Glutamatergic neuron (in vitro differentiated cells): ENCODE measurements at regions not wholly inside any gene's neighbourhood (a gene's known extent, or its start where the extent isn't known, plus 50 kb on each side); places are given as distances from the start of the nearest gene placed in this dataset.

Source experiments
- DNase-seq: peaks from one replicate; pipeline ENCODE4 v3.0.0; 2022
- H3K27ac Mint-ChIP-seq: one replicate; pipeline ENCODE4 v1.8.0; 2020; ENCODE audit warnings: mild to moderate bottlenecking, mixed read lengths, inconsistent platforms; ENCODE audit not compliant: unreplicated experiment
- H3K27me3 Mint-ChIP-seq: one replicate; pipeline ENCODE4 v1.8.0; 2020; ENCODE audit warnings: mild to moderate bottlenecking, moderate library complexity, mixed read lengths, inconsistent platforms; ENCODE audit not compliant: unreplicated experiment
- H3K36me3 Mint-ChIP-seq: one replicate; pipeline ENCODE4 v1.8.0; 2020; ENCODE audit warnings: mild to moderate bottlenecking, mixed read lengths, inconsistent platforms; ENCODE audit not compliant: unreplicated experiment
- H3K4me1 Mint-ChIP-seq: one replicate; pipeline ENCODE4 v1.8.0; 2020; ENCODE audit warnings: mild to moderate bottlenecking, low read depth, mixed read lengths, inconsistent platforms; ENCODE audit not compliant: unreplicated experiment
- H3K4me3 Mint-ChIP-seq: one replicate; pipeline ENCODE4 v1.8.0; 2020; ENCODE audit warnings: mild to moderate bottlenecking, mixed read lengths, inconsistent platforms; ENCODE audit not compliant: unreplicated experiment
- H3K9me3 Mint-ChIP-seq: one replicate; pipeline ENCODE4 v1.8.0; 2020; ENCODE audit warnings: mild to moderate bottlenecking, moderate library complexity, mixed read lengths, inconsistent platforms; ENCODE audit not compliant: unreplicated experiment
- TF ChIP-seq, protein P1 (sequence below): fragments of 200-600 bp; sonication (generic); IDR thresholded peaks from one replicate; pipeline ENCODE4 v1.5.0; 2021; ENCODE audit not compliant: partially characterized antibody, unreplicated experiment

DNA sequence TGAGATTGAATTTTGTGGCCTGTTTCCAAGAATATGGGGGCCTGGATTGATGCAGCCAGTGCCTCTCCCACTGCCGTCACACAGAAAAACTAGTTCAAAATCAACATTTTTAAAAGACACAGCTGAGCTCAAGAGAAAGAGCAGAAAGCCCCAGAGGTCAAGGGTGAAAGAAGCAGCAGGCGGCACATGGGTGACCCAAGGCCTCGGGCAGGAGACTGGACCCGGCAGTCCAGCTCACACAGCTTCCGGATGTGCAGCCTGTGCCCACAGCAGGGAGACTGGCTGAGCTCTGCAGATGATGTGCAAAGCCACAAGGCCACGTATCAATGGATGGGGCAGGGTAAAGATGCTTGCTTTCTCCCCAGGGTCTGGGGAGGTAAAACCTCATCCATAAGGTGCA lies 50.4 kb upstream of the RNF32 start:
- Mint-ChIP-seq H3K9me3 (no peaks in the 10 kb centered on the region), H3K36me3 (peaks cover 8% of the 10 kb centered on the region), H3K4me1 (peaks cover 3% of the 10 kb centered on the region), H3K4me3 (no peak overlapping the region), H3K27ac (no peak overlapping the region), H3K27me3 (peaks cover 4% of the 10 kb centered on the region)
- no peak for DNase-seq
- TF ChIP-seq, protein P1, sequence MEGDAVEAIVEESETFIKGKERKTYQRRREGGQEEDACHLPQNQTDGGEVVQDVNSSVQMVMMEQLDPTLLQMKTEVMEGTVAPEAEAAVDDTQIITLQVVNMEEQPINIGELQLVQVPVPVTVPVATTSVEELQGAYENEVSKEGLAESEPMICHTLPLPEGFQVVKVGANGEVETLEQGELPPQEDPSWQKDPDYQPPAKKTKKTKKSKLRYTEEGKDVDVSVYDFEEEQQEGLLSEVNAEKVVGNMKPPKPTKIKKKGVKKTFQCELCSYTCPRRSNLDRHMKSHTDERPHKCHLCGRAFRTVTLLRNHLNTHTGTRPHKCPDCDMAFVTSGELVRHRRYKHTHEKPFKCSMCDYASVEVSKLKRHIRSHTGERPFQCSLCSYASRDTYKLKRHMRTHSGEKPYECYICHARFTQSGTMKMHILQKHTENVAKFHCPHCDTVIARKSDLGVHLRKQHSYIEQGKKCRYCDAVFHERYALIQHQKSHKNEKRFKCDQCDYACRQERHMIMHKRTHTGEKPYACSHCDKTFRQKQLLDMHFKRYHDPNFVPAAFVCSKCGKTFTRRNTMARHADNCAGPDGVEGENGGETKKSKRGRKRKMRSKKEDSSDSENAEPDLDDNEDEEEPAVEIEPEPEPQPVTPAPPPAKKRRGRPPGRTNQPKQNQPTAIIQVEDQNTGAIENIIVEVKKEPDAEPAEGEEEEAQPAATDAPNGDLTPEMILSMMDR = no peak

DNA sequence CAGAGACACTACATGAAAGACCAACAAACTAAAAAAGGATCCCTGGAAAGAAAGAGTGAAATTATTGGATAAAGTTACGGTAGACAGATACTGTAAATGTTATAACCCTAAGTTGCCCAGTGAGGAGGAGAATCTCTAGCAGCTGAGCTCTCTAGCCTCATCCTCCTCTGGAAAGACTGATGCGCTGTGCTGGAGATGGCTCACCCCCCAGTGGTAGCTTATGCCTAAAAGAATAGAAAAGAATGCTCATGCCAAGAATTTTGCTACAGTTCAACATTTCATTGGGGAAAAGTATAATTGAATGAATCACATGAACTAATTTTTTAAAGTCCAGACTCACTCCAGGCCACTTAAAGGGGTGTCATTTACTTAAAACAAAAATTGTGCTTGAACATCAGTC lies 50.8 kb upstream of the RNF32 start:
- Mint-ChIP-seq H3K27ac (no peak overlapping the region), H3K36me3 (peaks cover 8% of the 10 kb centered on the region), H3K4me3 (no peak overlapping the region), H3K9me3 (no peaks in the 10 kb centered on the region), H3K27me3 (peaks cover 4% of the 10 kb centered on the region), H3K4me1 (peaks cover 3% of the 10 kb centered on the region)
- no peak for DNase-seq
- TF ChIP-seq, protein P1 = no peak

DNA sequence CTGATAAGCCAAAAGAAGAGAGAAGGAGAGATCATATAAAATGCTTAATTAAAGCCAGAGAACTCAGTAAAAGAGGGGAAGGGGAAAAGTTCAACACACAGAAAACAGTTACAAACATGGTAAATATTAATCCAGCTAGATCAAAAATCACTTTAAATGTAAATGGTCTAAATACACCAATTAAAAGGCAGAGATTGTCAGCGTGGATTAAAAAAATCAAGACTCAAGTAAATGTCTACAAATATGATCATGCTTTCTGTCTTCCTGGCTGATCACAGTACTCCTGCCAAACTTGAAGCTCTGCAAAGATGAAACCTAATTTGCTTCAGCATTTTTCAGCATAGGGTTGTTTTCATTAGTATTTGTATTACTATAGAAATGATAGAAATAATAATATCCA lies 54.6 kb upstream of the RNF32 start:
- peaks cover 1% of the 10 kb centered on the region for H3K9me3 Mint-ChIP-seq
- H3K4me1 Mint-ChIP-seq = peaks cover 3% of the 10 kb centered on the region
- no peak overlapping the region for H3K27ac Mint-ChIP-seq
- H3K36me3 Mint-ChIP-seq = peaks cover under 1% of the 10 kb centered on the region
- no peak overlapping the region for H3K4me3 Mint-ChIP-seq
- peaks cover 4% of the 10 kb centered on the region for H3K27me3 Mint-ChIP-seq
- TF ChIP-seq, protein P1 = no peak
- DNase-seq = no peak

DNA sequence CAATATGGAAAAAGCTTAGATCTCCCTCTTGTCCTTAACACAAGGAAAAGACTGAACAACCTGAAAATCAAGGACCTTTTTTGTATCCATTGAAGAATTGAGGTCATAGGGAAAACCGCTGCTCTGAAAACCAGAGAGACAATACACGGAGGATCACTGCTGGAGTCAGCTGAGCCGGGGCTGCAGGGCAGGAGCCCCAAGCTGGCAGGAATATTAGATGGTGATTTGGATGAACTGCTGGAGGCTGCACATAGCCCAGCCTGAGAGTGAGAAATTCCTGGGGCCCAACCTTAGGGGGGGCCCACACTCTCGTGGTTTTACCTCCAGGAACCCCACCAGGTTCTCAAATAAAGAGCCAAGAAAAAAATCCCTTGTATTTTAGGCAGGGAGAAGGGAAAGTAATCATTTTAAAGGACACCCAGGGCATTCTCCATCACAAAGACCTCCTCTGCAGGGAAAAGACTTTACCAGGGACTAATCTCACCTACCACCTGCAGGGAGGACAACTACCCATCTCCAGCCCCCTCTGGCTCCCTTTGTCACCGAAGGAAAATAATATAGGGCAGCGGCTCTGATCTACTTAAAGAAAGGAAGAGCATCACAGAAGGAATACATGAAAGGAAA lies 55.4 kb upstream of the RNF32 start:
- H3K36me3 Mint-ChIP-seq = peaks cover 5% of the 10 kb centered on the region

DNA sequence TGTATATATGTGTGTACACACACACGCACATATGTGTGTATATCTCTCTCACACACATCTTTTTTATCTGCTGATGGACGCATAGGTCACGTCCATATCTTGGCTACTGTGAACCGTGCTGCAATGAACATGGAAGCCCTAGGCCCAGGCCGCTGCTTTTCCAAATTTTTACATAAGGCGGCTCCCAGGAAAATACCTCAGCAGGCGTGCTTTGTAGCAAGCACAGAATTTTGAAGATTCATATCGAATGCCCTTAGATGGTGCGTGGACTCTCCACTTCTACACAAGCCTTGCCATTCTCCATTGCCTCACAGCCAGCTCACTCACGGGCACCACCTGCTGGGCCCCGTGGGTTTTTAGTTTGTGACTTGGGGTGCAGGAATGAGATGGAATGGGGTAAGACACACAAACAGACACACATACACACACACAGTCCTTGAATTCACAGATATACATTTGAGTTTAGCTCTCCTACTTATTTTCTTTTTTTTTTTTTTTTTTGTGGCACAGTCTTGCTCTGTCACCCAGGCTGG lies 57.9 kb upstream of the RNF32 start:
- Mint-ChIP-seq H3K27me3 (no peaks in the 10 kb centered on the region), H3K36me3 (peaks cover 10% of the 10 kb centered on the region), H3K27ac (no peak overlapping the region), H3K4me3 (no peak overlapping the region), H3K9me3 (peaks cover 1% of the 10 kb centered on the region), H3K4me1 (no peaks in the 10 kb centered on the region)
- no peak for DNase-seq
- TF ChIP-seq, protein P1 = no peak

More for the DNA sequence above, 55.4 kb upstream of the RNF32 start:
- H3K27me3 Mint-ChIP-seq = peaks cover 4% of the 10 kb centered on the region
- H3K9me3 Mint-ChIP-seq = peaks cover 1% of the 10 kb centered on the region
- H3K4me1 Mint-ChIP-seq = peaks cover 2% of the 10 kb centered on the region
- no peak for DNase-seq
- no peak overlapping the region for H3K27ac Mint-ChIP-seq
- TF ChIP-seq, protein P1 = no peak
- no peak overlapping the region for H3K4me3 Mint-ChIP-seq
